NCI-H1694 (cell line): ENCODE measurements at regions not wholly inside any gene's neighbourhood (a gene's known extent, or its start where the extent isn't known, plus 50 kb on each side); places are given as distances from the start of the nearest gene placed in this dataset.

Experiments used
- DNase-seq: peaks from one replicate; lab custom pipeline; 2025; lab: John Stamatoyannopoulos, UW

DNA sequence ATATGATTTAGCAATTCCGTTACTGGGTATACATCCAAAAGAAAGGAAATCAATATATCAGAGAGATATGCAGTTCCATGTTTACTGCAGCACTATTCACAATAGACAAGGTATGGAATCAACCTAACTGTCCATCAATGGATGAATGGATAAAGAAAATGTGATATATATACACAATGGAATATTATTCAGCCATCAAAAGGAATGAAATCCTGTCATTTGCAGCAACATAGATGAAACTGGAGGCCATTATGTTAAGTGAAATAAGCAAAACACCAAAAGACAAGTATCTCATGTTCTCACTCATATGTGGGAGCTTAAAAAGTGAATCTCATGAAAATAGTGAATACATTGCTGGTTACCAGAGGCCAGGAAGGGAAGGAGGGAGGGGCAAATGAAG, 390.8 kb downstream of the ZFHX3 start:
- no peak for DNase-seq

DNA sequence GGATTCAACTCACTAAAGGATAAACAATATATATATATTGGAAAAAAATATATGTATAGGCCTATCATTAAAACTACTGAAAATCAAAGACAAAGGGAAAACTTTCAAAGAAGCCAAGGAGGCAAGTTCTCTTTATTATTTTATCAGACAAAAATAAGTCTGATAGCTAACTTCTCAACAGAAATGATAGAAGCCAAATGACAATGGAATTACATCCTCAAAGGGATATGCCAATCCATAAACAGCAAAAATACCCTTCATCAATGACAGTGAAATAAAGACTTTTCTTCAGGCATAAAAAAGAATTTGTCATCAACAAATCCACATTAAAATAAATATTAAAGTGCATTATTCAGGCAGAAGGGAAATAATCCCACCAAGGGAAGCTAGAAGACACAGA, 393.4 kb downstream of the ZFHX3 start:
- no peak for DNase-seq

DNA sequence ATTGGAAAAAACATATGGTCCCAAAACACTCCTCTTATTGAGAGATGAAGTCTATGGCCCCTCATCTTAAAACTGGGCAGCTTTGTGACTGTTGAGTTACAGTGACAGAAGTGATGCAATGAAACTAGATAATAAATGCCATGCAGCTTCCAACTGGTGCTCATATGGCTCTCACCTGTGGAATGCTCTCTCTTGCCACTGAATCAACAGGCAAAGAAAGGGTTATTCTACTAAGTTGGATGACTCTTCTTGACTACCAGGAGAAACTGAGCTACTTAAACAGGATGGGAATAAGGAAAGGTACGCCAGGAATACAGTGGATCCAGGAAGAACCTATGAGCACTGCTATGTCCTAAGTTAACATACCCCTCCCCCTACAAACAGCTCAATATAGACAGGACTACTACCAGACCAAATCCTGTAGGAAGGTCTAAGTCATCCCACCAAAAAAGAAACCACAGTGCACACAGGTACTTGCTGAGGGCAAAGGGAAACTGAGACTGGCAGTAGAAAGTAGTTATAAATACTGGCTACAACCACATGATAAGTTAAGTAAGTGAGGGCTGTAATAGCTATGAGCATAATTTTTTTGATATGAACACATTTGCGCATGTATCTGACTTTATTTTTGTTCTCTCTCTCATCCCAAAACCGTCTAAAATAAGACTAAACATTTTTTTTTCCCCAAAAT, 398.5 kb downstream of the ZFHX3 start:
- no peak for DNase-seq

DNA sequence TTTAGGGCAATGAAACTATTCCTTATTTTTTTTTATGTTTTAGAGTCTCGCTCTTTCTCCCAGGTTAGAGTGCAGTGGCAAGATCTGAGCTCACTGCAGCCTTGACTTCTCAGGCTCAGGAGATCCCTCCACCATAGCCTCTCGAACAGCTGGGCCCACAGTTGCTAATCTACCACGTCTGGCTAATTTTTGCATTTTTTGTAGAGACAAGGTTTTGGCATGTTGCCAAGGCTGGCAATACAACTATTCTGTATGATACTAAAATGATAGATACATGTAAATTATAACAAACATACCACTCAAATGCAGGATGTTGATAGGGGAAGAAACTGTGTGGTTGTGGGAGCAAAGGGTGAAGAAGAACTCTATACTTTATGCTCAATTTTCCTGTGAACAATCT, 401.3 kb downstream of the ZFHX3 start:
- DNase-seq: peak; percentile 3

DNA sequence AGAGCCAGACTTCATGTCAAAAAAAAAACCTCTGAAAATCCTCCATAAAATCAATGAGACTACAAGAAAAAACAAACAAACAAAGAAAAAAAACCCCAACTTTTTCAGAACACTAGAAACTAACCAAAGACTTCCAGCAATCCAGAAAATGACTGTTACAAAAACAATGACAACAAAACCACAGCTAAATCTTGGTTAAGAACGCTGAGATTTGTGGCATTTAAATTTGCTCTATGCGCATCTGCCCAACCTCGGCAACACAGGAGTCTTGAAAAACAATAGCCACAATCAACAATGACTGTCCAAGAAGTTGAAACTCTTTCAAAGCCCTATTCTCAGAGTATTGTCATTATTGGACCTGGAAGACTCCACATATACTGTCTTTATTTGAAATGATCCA, 402.4 kb downstream of the ZFHX3 start:
- DNase-seq: no peak

DNA sequence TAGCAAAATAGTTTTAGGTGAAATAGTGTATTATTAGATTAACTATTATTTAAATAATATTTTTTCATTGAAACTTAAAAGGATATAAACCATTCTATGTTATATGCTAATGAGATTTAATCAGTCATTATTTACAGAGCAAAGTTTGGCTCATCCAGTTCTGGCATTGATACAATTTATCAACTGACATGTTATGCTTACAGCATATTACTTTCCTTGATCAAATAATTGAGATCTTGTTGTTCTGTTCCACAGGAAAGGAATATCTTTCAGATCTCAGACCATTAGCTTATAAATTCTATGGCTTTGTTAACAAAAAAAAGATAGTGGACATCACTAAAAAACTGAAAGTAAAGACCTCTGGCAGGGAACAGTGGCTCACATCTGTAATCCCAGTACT, 403.0 kb downstream of the ZFHX3 start:
- DNase-seq: no peak

DNA sequence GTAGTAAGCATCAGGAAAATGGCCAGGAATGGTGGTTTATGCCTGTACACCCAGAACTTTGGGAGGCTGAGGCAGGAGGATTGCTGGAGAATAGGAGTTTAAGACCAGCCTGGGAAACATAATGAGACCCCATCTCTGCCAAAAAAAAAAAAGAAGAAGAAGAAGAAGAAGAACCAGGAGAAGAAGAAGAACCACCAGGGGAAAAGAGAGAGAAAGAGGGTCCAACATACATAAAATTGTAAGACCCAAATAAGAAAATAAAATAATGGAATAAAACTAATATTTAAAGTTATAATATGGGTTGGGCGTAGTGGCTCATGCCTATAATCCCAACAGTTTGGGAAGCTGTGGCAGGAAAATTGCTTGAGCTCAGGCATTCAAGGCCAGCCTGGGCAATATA, 408.4 kb downstream of the ZFHX3 start:
- no peak for DNase-seq

DNA sequence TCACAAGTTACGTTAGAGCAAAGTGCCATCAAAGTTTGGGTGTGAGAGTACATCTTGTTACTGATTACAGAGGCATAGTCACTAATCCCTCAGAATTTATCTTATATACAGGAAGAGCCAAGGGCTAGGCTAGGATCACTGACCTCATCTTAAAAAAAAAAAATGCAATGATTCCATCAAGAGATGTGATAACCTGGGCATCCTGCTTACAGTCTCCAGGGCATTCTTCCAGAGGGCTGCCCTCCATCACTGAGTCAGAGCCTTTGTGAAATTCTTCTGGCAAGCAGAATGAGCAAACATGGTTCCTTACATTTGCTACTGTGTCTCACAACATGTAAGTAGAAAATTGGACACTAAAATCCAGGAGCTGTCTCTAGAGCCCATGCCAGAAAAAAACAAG, 410.6 kb downstream of the ZFHX3 start:
- no peak for DNase-seq

DNA sequence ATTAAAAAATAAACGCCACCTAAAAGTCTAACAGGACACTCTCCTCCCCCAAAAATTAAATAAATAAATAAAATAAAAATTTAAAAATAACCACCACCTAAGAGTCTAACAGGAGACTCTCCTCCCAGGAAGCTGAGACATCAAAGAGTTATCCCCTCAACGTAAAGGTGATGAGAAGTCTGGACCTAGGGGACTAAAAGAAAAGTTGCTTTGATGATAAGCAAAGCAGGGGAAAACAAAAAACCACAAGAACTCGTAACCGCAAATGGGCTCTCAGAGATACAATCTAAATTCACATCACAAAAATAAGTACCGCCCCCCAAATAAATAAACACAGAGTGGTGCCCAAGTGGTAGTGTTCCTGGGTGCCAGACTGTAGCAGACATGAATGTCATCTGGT, 412.2 kb downstream of the ZFHX3 start:
- no peak for DNase-seq

DNA sequence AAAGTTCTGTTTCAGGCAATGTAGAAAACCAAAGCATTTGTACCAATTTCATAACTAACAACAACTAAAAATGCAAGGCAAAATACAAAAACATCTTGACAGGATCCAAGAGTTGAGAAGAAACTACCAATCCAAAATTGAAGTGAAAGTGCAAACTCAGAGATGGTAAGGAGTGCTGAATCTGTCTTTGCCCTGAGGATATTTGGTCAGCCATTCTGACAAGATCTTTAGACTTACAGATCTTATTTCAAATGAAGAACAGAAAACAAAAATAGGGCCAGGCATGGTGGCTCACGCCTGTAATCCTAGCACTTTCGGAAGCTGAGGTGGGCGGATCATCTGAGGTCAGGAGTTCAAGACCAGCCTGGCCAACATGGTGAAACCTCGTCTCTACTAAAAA, 412.8 kb downstream of the ZFHX3 start:
- DNase-seq: no peak

DNA sequence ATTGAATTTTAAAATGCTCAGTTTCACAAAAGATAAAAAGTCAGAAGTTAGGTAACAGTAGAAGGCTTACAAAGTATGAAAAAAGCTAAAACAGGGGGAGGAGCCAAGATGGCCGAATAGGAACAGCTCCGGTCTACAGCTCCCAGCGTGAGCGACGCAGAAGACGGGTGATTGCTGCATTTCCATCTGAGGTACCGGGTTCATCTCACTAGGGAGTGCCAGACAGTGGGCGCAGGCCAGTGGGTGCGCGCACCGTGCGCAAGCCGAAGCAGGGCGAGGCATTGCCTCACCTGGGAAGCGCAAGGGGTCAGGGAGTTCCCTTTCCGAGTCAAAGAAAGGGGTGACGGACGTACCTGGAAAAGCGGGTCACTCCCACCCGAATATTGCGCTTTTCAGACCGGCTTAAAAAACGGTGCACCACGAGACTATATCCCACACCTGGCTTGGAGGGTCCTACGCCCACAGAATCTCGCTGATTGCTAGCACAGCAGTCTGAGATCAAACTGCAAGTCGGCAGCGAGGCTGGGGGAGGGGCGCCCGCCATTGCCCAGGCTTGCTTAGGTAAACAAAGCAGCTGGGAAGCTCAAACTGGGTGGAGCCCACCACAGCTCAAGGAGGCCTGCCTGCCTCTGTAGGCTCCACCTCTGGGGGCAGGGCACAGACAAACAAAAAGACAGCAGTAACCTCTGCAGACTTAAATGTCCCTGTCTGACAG, 420.6 kb downstream of the ZFHX3 start:
- DNase-seq: peak; percentile 2

DNA sequence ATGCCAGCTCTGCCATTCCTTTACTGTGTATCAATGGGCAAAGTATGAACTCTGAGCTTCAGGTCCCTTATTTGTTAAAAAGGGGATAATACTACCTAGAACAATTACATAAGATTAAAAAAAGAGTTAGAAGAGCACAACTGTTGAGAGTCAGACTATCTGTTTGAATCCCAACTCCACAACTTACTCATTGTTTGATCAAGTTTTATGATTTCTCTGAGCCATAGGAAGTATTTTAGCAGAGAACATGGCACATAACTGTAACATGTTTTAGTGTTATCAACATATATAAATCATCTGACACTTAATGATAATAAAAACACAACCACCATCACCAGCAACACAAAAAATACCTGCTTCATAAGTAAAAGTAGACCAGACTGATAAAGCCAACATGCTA, 421.3 kb downstream of the ZFHX3 start:
- no peak for DNase-seq

DNA sequence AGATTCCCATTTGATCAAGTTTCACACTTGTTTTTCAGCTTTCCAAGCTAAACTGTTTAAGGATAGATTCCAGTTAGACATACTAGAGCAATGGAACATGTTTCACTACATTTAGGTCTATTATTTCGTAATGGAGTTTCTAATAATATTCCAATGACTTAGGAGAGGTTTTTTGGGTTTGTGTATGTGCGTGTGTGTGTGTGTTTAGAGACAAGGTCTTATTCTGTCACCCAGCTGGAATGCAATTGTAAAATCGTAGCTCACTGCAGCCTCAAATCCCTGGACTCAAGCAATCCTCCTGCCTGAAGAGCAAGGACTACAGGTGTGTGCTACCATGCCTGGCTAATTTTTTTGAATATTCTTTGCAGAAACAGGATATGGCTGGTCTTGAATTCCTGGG, 426.3 kb downstream of the ZFHX3 start:
- no peak for DNase-seq

DNA sequence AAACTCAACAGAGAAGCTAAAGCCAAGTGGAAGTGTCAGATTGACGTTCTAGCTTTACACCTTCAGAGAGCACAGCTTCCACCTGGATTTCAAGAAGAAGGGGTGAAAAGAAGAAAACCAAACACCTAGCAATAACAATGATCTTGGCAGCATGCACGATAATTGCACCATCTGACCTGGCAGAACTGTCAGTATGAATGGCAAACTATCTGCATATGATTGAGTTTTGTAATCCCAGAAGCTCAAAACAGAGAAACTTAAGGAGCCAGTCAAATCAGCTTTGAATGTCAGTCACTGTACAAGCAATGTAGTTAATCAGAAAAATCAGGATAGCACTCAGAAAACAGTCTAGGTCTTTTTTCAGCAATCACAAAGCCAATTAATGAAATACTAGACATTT, 427.1 kb downstream of the ZFHX3 start:
- no peak for DNase-seq

DNA sequence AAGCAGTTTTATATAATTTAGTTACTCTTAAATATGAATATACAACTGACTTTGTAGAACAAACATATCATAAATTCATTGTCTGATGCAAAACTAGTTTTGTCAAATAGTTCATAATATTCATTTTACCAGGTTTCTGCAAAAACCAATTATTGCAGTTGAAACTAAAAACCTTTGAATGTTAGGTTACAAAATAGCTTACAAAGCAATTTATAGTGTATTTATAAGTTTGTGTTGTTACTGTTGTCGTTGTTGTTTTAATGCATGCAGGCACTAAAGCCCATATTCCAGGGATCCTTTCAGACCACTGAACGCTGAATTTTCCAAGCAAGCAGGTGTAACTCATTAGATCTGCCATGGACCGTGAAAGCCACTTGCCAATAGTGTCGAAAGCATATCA, 427.6 kb downstream of the ZFHX3 start:
- no peak for DNase-seq

DNA sequence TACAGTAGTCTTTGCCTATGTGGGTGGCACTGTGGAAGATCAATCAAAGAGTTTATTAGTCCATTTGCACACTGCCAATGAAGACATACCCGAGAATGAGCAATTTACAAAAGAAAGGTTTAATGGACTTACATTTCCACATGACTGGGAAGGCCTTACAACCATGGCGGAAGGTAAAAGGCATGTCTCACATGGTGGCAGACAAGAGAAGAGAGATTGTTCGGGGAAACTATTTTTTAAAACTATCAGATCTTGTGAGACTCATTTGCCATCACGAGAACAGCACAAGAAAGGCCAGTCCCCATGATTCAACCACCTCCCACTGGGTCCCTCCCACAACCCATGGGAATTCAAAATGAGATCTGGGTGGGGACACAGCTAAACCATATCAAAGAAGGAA, 432.1 kb downstream of the ZFHX3 start:
- no peak for DNase-seq

DNA sequence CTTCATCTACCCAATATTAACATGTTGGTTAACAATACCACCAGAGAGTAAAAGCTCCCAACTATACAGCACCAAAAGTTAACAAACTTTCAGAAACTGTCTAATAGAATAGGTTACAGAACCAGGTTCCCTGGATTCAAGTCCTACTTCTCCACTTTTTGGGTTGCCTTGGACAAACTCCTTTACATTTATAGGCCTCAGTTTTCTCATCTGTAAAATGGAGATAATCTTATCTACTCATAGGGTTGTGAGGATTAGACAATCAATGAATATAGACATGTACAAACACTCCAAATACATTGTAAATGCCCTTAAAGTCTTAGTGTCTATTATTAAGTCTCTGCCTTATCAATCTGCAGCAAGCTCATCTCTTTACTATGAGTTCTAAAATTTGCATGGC, 435.2 kb downstream of the ZFHX3 start:
- no peak for DNase-seq

DNA sequence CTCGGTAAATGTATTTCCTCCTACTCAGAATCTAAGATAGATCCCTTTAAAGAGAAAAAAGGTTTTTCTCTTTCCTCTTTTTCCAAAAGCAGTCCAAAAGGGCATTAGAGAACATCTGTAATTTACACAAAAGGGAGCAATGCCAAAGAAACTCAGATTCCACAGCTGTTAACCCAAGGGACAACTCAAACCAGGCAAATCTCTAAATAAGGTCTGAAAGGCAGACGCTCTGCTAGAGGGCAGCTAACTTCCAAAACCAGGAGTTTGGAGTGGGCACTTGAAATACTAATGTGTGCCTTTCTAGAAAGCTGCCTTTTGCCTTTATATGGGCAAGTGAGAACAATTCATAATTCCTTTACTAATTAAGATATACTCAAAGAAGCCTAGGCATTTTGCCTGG, 435.7 kb downstream of the ZFHX3 start:
- DNase-seq: no peak

DNA sequence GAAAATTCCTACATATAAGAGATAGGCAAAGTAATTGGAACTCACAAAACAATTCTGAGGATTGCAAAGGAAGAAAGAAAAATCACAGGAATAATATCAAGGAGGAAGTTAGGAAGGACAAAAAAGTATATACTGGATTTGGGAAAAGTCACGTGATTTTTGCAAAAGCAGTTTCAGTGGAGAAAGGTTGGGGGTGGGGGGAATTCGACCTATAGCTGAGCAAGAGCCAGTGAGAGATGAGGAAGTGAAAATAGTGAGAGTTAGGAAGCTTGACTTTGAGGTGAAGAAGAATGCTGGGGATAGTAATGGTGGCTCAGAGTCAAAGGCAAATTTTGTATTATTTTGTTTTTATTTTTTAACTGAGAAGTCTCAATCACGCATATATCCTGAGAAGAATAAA, 438.0 kb upstream of the PMFBP1 start:
- no peak for DNase-seq

DNA sequence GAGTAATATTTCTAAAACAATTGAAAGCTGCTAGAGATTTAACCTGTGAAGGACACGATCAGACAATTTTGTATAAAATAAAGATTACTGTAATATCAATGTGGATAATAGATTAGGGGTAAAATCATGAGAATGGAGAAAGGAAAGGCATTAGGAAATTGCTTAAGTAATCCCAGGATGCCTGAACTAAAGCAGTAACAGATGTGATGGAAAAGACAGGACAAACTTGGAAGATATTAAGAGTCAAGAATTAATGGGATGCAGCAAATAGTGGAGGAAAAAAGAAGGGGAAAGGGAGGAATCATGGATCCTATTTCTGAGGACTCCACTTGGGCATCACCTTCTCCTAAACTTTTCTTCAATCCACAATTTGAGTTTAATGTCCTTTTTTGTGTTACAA, 437.1 kb upstream of the PMFBP1 start:
- DNase-seq: no peak

DNA sequence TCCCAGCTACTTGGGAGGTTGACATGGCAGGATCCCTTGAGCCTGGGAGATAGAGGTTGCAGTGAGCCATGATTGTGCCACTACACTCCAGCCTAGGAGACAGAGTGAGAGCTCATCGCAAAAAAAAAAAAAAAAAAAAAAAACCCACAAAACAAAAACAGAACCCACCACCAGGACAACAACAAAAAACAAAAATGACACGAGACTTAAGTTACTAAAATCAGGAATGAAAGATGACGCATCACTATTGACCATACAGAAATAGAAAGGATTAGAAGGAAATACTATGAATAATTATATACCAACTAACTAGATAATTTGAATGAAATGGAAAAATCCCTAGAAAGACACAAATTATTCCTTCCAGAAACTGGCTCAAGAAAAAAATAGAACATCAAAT, 432.4 kb upstream of the PMFBP1 start:
- DNase-seq: no peak

DNA sequence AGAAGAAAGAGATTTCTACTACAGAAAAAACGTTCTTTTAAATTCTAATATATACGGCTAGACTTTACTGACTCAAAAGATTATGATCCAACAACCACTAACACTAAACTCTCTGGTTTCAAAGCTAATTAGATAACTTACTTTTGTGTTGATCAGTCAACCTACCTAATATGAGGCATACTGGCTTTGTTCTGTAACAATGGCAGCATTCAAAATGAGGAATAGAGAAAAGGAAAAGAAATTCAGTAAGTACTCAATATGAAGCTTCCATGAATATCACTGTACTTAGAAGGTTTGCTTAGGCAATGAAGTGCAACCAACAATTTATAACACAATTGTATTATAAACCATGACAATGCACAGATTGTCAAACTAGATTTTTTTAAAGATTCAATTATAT, 430.5 kb upstream of the PMFBP1 start:
- DNase-seq: no peak

DNA sequence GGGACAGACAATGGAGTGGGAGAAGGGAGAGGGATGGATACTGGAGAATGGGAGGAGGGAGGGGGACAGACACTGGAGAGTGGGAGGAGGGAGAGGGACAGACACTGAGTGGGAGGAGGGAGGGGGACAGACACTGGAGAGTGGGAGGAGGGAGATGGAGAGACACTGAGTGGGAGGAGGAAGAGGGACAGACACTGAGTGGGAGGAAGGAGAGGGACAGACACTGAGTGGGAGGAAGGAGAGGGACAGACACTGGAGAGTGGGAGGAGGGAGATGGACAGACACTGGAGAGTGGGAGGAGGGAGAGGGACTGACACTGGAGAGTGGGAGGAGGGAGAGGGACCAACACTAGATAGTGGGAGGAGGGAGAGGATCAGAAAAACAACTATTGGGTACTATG, 426.7 kb upstream of the PMFBP1 start:
- no peak for DNase-seq

DNA sequence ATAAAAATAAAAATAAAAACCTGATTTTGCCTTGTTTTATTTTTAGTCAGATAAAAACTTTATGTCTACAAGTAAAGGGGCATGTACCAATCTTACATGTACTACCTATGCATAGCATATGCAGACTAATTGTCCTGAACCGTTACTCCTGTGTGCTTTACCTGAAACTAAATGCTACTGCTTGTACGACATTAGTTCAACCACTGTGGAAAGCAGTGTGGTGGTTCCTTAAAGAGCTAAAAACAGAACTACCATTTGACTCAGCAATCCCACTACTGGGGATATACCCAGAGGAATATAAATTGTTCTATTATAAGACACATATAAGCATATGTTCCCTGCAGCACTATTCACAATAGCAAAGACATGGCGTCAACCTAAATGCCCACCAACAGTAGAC, 426.0 kb upstream of the PMFBP1 start:
- no peak for DNase-seq
